Kidney (tissue), 13 donors: ENCODE measurements at regions not wholly inside any gene's neighbourhood (a gene's known extent, or its start where the extent isn't known, plus 50 kb on each side); places are given as distances from the start of the nearest gene placed in this dataset.

Experiments used
- DNase-seq, 5 donors: peaks; one replicate each; pipeline ENCODE4 v3.0.0-alpha.2; 2013 to 2020
- FAIRE-seq: peaks from 2 replicates; lab custom pipeline; 2012; peaks lifted over from hg19 to GRCh38; lab: Jason Lieb, UNC
- H3K27ac ChIP-seq, 2 donors: one replicate each; pipeline ENCODE4 v1.7.0; 2013; ENCODE audit warnings: low read depth in 2 of 2, low read length in 2 of 2, inconsistent platforms in 1 of 2
- H3K27me3 ChIP-seq: one replicate; pipeline ENCODE4 v1.7.1; 2013; ENCODE audit warnings: low read length, inconsistent platforms; ENCODE audit not compliant: control insufficient read depth, insufficient read depth
- H3K36me3 ChIP-seq, 3 donors: one replicate each; pipeline versions ENCODE4 v1.7.0 to v1.7.1; 2013; ENCODE audit warnings: low read length in 3 of 3, control low read depth in 1 of 3, inconsistent platforms in 1 of 3; ENCODE audit not compliant: insufficient read depth in 3 of 3, control insufficient read depth in 2 of 3
- H3K4me1 ChIP-seq, 3 donors: one replicate each; pipeline versions ENCODE4 v1.7.0 to v1.7.1; 2013; ENCODE audit warnings: low read length in 3 of 3, inconsistent platforms in 1 of 3, low read depth in 1 of 3; ENCODE audit not compliant: control insufficient read depth in 2 of 3, insufficient read depth in 2 of 3
- H3K4me3 ChIP-seq, 3 donors: one replicate each; pipeline versions ENCODE4 v1.7.0 to v1.8.1; 2013; ENCODE audit warnings: low read length in 3 of 3, control low read depth in 1 of 3, inconsistent platforms in 1 of 3
- H3K9ac ChIP-seq, 3 donors: one replicate each; pipeline versions ENCODE4 v1.7.0 to v1.7.1; 2013; ENCODE audit warnings: low read length in 3 of 3, control low read depth in 1 of 3, inconsistent platforms in 1 of 3
- H3K9me3 ChIP-seq, 3 donors: one replicate each; pipeline versions ENCODE4 v1.7.0 to v1.7.1; 2013; ENCODE audit warnings: low read length in 3 of 3, control low read depth in 1 of 3, inconsistent platforms in 1 of 3; ENCODE audit not compliant: control insufficient read depth in 2 of 3, insufficient read depth in 1 of 3
- CTCF ChIP-seq: IDR thresholded peaks from 3 replicates; pipeline ENCODE4 v1.5.1; 2012; ENCODE audit warnings: mild to moderate bottlenecking, moderate library complexity, borderline replicate concordance; ENCODE audit not compliant: insufficient read depth; ENCODE audit errors: extremely low read depth
- intact Hi-C: fragments of 100-400 bp; cut with DNase I; formaldehyde crosslinking; loops from one replicate; pipeline ENCODE4 v1.11.1; 2022
- donor health status: control.
- donor health status: control.
- donor health status: control.
- donor health status: control.
- donor health status: control.
- donor health status: DM: yes; HTN: yes; CAD: no.
- donor health status: Normal renal cell carcinoma (clear cell type).

- intact Hi-C loops: no loop called here
- DNase-seq: no peak
- no peaks in the 10 kb centered on the region for H3K4me1 ChIP-seq
- FAIRE-seq: peak; percentile 17
- H3K27ac ChIP-seq: no peak overlapping the region
- TF ChIP-seq CTCF: no peak
- H3K36me3 ChIP-seq: no peaks in the 10 kb centered on the region
- no peak overlapping the region for H3K9ac ChIP-seq
- H3K4me3 ChIP-seq: no peak overlapping the region
- no peaks in the 10 kb centered on the region for H3K27me3 ChIP-seq
- H3K9me3 ChIP-seq: peaks cover 0 to 3% (median 2%) of the 10 kb centered on the region in 3 donors
Observed at GRCh38 chr3:102122527-102122926, 273.2 kb downstream of the NFKBIZ start.

- H3K4me3 ChIP-seq: no peak overlapping the region
- TF ChIP-seq CTCF: no peak
- DNase-seq (no peak), FAIRE-seq (no peak)
- no peaks in the 10 kb centered on the region for H3K27me3 ChIP-seq
- H3K4me1 ChIP-seq: no peaks in the 10 kb centered on the region
- H3K27ac ChIP-seq: no peak overlapping the region
- intact Hi-C loops: no loop called here
- H3K9me3 ChIP-seq: peaks cover 0 to 3% (median 2%) of the 10 kb centered on the region in 3 donors
- H3K9ac ChIP-seq: no peak overlapping the region
- H3K36me3 ChIP-seq: no peaks in the 10 kb centered on the region
Observed at GRCh38 chr3:102123590-102124190, 274.4 kb downstream of the NFKBIZ start.

DNA sequence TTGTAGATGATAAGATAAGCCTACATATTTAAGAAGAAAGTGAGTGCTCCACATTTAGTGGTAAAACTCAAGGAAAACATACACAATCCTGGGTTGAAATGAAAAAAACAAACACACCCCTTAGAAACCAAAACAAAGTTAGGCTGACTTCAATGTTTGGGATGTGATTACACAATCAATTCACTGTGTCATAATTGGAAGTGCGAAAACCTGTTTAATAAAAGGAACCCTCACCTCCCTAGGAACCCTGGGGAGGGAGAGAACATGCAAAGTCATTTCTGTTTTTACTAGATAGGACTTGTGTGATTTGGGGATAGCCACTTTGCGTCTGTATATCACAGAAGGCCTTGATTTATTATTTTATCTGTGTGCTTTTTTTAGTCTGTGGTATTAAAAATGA, 275.0 kb downstream of the NFKBIZ start:
- Histone ChIP-seq H3K27me3 (no peaks in the 10 kb centered on the region), H3K27ac (no peak overlapping the region), H3K4me1 (no peaks in the 10 kb centered on the region), H3K9me3 (peaks cover 0 to 3% (median 2%) of the 10 kb centered on the region in 3 donors), H3K9ac (no peak overlapping the region), H3K36me3 (no peaks in the 10 kb centered on the region), H3K4me3 (no peak overlapping the region)
- intact Hi-C loops: no loop called here
- TF ChIP-seq CTCF: no peak
- FAIRE-seq (no peak), DNase-seq (no peak)

GRCh38 chr3:102124704-102125103, 275.4 kb downstream of the NFKBIZ start:
- Histone ChIP-seq H3K36me3 (no peaks in the 10 kb centered on the region), H3K4me1 (no peaks in the 10 kb centered on the region), H3K9ac (no peak overlapping the region), H3K27me3 (no peaks in the 10 kb centered on the region), H3K4me3 (no peak overlapping the region), H3K27ac (no peak overlapping the region), H3K9me3 (peaks cover 0 to 3% (median 2%) of the 10 kb centered on the region in 3 donors)
- intact Hi-C loops: no loop called here
- no peak for TF ChIP-seq CTCF
- FAIRE-seq (no peak), DNase-seq (no peak)
